PC-9 (cell line): ENCODE measurements at regions not wholly inside any gene's neighbourhood (a gene's known extent, or its start where the extent isn't known, plus 50 kb on each side); places are given as distances from the start of the nearest gene placed in this dataset.

Experiments used
- BruUV-seq: library from RNA; stranded (reverse); fragments of 400-500 nt; replicated peaks from 2 replicates; lab custom pipeline; 2021; lab: Mats Ljungman, UMichigan
- CTCF ChIA-PET: fragments of 300-600 bp; sonication (Branson Sonifier 250); formaldehyde crosslinking; loops from one replicate; lab custom pipeline; 2022; ENCODE audit warnings: antibody characterized with exemption; lab: Charles Lee
- POLR2A ChIA-PET: fragments of 300-600 bp; sonication (Branson Sonifier 250); formaldehyde crosslinking; loops from one replicate; lab custom pipeline; 2022; ENCODE audit warnings: antibody characterized with exemption; ENCODE audit not compliant: unreplicated experiment; lab: Charles Lee
- DNase-seq, 2 experiments: peaks; one replicate each; pipeline versions ENCODE4 v3.0.0 to v3.0.0-alpha.2; 2015 to 2022; ENCODE audit warnings: mixed read lengths in 1 of 2
- H2AFZ ChIP-seq: fragments of 200-600 bp; sonication (generic); 2 replicates; pipeline ENCODE4 v1.8.1; 2017; ENCODE audit warnings: antibody characterized with exemption
- H3F3A ChIP-seq: fragments of 200-600 bp; sonication (generic); 2 replicates; pipeline ENCODE4 v1.8.1; 2017; ENCODE audit warnings: antibody characterized with exemption, mild to moderate bottlenecking, low read depth; ENCODE audit not compliant: insufficient read depth
- H3K27ac ChIP-seq: fragments of 200-600 bp; sonication (generic); 2 replicates; pipeline ENCODE4 v1.6.1; 2016; ENCODE audit warnings: mixed run types
- H3K27me3 ChIP-seq: fragments of 200-600 bp; sonication (generic); 2 replicates; pipeline ENCODE4 v1.6.1; 2016; ENCODE audit warnings: low read depth, mixed run types; ENCODE audit not compliant: insufficient read depth
- H3K36me3 ChIP-seq: fragments of 200-600 bp; sonication (generic); 2 replicates; pipeline ENCODE4 v1.6.1; 2016; ENCODE audit warnings: low read depth, mixed run types
- H3K4me1 ChIP-seq: fragments of 200-600 bp; sonication (generic); replicated peaks from 2 replicates; pipeline ENCODE4 v1.6.1; 2016; ENCODE audit warnings: mixed run types; ENCODE audit not compliant: insufficient read depth
- H3K4me2 ChIP-seq: fragments of 200-600 bp; sonication (generic); 2 replicates; pipeline ENCODE4 v1.6.1; 2017; ENCODE audit warnings: mixed run types
- H3K4me3 ChIP-seq: fragments of 200-600 bp; sonication (generic); 2 replicates; pipeline ENCODE4 v1.6.1; 2016; ENCODE audit warnings: mixed run types
- H3K79me2 ChIP-seq: fragments of 200-600 bp; sonication (generic); 2 replicates; pipeline ENCODE4 v1.6.1; 2017; ENCODE audit warnings: low read depth, mixed run types
- H3K9me2 ChIP-seq: fragments of 200-600 bp; sonication (generic); 2 replicates; pipeline ENCODE4 v1.8.1; 2017; ENCODE audit warnings: mild to moderate bottlenecking; ENCODE audit not compliant: insufficient read depth
- H3K9me3 ChIP-seq: fragments of 200-600 bp; sonication (generic); 2 replicates; pipeline ENCODE4 v1.8.1; 2016; ENCODE audit warnings: low read depth; ENCODE audit not compliant: insufficient read depth
- H4K20me1 ChIP-seq: fragments of 200-600 bp; sonication (generic); 2 replicates; pipeline ENCODE4 v1.8.1; 2017; ENCODE audit not compliant: insufficient read depth
- EZH2 ChIP-seq: fragments of 200-600 bp; sonication (generic); IDR thresholded peaks from 2 replicates; pipeline ENCODE4 v1.8.0; 2017; ENCODE audit warnings: antibody characterized with exemption, low read depth
- intact Hi-C: fragments of 100-400 bp; cut with micrococcal nuclease; formaldehyde crosslinking; loops from one replicate; pipeline ENCODE4 v1.10.0; 2022; ENCODE audit not compliant: unreplicated experiment
- TF ChIP-seq, protein P1 (sequence below): fragments of 200-600 bp; sonication (generic); conservative IDR thresholded peaks from 2 replicates; pipeline ENCODE4 v1.6.1; 2017; ENCODE audit warnings: mixed run types, antibody characterized with exemption, mild to moderate bottlenecking, moderate library complexity

- Histone ChIP-seq H2AFZ (no peak overlapping the region), H3K27me3 (peaks cover 26% of the 10 kb centered on the region), H3K4me1 (no peaks in the 10 kb centered on the region), H3K9me3 (no peaks in the 10 kb centered on the region), H3K4me3 (no peak overlapping the region), H3F3A (no peaks in the 10 kb centered on the region), H3K9me2 (no peaks in the 10 kb centered on the region), H4K20me1 (no peaks in the 10 kb centered on the region), H3K27ac (no peak overlapping the region), H3K79me2 (no peaks in the 10 kb centered on the region), H3K4me2 (no peak overlapping the region), H3K36me3 (no peaks in the 10 kb centered on the region)
- DNase-seq: no peak
- ChIA-PET POLR2A (no interaction called here), CTCF (no interaction called here)
- TF ChIP-seq, protein P1, sequence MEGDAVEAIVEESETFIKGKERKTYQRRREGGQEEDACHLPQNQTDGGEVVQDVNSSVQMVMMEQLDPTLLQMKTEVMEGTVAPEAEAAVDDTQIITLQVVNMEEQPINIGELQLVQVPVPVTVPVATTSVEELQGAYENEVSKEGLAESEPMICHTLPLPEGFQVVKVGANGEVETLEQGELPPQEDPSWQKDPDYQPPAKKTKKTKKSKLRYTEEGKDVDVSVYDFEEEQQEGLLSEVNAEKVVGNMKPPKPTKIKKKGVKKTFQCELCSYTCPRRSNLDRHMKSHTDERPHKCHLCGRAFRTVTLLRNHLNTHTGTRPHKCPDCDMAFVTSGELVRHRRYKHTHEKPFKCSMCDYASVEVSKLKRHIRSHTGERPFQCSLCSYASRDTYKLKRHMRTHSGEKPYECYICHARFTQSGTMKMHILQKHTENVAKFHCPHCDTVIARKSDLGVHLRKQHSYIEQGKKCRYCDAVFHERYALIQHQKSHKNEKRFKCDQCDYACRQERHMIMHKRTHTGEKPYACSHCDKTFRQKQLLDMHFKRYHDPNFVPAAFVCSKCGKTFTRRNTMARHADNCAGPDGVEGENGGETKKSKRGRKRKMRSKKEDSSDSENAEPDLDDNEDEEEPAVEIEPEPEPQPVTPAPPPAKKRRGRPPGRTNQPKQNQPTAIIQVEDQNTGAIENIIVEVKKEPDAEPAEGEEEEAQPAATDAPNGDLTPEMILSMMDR: no peak
- TF ChIP-seq EZH2: no peak
- intact Hi-C loops: no loop called here
- no TSS peak for BruUV-seq
Measured at GRCh38 chr14:95034788-95035187, 122.5 kb downstream of the DICER1 start.

- no peaks in the 10 kb centered on the region for H3F3A ChIP-seq
- H3K9me3 ChIP-seq: no peaks in the 10 kb centered on the region
- H3K4me2 ChIP-seq: no peak overlapping the region
- H3K9me2 ChIP-seq: no peaks in the 10 kb centered on the region
- no peaks in the 10 kb centered on the region for H3K4me1 ChIP-seq
- ChIA-PET CTCF (no interaction called here), POLR2A (no interaction called here)
- H4K20me1 ChIP-seq: no peaks in the 10 kb centered on the region
- TF ChIP-seq EZH2: no peak
- TF ChIP-seq, protein P1: no peak
- no peak overlapping the region for H2AFZ ChIP-seq
- intact Hi-C loops: no loop called here
- no peaks in the 10 kb centered on the region for H3K36me3 ChIP-seq
- H3K4me3 ChIP-seq: no peak overlapping the region
- peaks cover 17% of the 10 kb centered on the region for H3K27me3 ChIP-seq
- no peak for DNase-seq
- no peak overlapping the region for H3K27ac ChIP-seq
- no peaks in the 10 kb centered on the region for H3K79me2 ChIP-seq
- BruUV-seq: no TSS peak
Measured at GRCh38 chr14:95033682-95034632, 123.4 kb downstream of the DICER1 start.

- H3K36me3 ChIP-seq: no peaks in the 10 kb centered on the region
- peaks cover 9% of the 10 kb centered on the region for H3K27me3 ChIP-seq
- no peaks in the 10 kb centered on the region for H3K9me2 ChIP-seq
- no peaks in the 10 kb centered on the region for H3K9me3 ChIP-seq
- CTCF ChIA-PET: no interaction called here
- intact Hi-C loops: no loop called here
- H2AFZ ChIP-seq: no peak overlapping the region
- no peaks in the 10 kb centered on the region for H4K20me1 ChIP-seq
- no peak for DNase-seq
- POLR2A ChIA-PET: no interaction called here
- H3K79me2 ChIP-seq: no peaks in the 10 kb centered on the region
- H3F3A ChIP-seq: no peaks in the 10 kb centered on the region
- H3K4me2 ChIP-seq: no peak overlapping the region
- no peaks in the 10 kb centered on the region for H3K4me1 ChIP-seq
- BruUV-seq: no TSS peak
- no peak overlapping the region for H3K27ac ChIP-seq
- TF ChIP-seq EZH2: no peak
- TF ChIP-seq, protein P1: no peak
- no peak overlapping the region for H3K4me3 ChIP-seq
Measured at GRCh38 chr14:95033031-95033430, 124.3 kb downstream of the DICER1 start.
